Stimulated activated naive CD4-positive, alpha-beta T cell treated with Interleukin-2 at 50 U/mL for 16 hours (primary cell): ENCODE measurements at regions not wholly inside any gene's neighbourhood (a gene's known extent, or its start where the extent isn't known, plus 50 kb on each side); places are given as distances from the start of the nearest gene placed in this dataset.

ENCODE experiments used
- DNase-seq: peaks from one replicate; lab custom pipeline; 2025; lab: John Stamatoyannopoulos, UW

DNA sequence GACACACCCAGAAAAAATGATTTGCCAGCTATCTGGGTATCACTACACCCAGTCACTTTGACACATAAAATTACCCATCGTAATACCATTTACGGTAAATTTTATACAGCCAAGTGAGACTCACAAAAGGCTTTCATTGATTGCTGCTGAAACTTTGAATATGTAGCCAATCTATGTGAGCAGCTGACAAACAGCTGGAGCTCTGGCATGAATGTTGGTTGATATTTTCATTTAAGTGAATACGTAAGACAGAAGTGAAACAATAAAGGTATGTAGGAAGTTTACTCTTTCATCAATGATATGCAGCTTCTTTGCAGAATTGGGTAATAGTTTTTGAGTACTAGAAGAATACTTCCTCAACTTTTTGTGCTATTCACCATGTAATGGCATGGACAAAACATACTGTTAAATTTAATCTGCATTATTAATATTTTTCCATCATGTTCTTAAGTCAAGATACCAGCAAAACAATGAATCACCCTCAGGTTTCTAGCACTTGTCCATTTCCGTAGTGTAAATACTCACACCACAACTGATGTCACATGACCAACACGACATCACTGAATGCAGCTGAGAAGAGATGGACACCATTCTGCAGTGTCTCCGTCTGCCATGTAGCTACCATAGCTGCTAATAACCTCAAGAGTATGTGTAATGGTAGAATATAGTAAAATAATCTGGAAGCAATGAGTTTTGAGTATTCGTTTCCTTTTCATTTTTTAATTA, 205.9 kb upstream of the HES1 start:
- DNase-seq: no peak

GRCh38 chr3:193932136-193932535, 203.8 kb upstream of the HES1 start:
- DNase-seq: no peak

DNA sequence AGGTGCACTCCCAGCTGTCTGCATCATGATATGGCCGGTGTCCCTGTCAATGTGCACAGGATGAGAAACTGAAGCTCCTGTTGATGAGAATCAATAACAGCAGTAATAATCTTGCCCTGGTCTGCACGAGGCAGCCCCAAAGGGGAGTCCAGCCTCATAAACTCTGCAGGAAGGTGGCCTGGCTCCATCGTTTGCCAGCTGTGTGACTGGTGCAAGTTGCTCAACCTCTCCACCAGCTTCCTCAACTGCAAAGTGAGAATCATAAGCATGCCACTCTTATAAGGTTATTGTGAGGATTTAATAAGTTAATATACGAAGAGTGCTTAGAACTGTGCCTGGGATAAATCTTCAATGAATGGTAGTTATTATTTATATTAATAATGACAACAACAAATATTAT, 203.4 kb upstream of the HES1 start:
- DNase-seq: no peak

GRCh38 chr3:193933451-193933850, 202.5 kb upstream of the HES1 start:
- no peak for DNase-seq

DNA sequence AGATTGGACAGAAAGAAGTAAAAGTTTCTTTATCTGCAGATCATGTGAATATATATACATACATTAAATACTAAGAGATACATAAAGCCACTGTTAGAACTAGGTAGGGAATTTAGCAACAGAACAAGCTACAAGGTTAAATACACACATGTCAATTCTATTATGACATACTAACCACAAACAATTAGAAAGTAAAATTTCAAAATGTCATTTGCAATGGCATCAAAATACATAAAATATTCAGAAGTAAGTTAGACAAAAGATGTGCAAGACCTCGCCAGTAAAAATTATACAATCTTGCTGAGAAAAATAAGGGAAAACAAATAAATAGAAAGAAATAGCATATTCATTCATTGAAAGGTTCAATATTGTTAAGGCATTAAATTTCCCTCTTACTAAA, 200.0 kb upstream of the HES1 start:
- DNase-seq: no peak

- DNase-seq: no peak
These were observed 197.3 kb upstream of the HES1 start for GRCh38 chr3:193938613-193939012.

DNA sequence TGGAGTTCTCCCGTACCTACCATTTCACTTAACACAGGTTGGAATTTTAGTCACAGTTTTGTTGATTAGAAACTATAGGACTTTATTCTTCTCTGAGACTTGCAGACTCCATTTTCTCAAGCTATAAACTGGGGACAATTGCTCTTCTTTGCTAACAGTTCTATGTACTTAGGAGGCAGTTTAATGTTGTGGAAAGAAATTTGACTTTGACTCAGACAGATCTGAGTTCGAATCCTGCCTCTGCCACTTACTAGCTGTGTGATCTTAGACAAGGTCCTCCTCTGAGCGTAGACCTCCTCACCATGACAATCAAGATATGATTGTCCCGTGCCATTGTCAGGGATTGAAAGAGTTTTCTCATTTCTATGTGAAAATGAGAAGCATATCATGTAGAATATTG, 196.4 kb upstream of the HES1 start:
- DNase-seq: no peak

DNA sequence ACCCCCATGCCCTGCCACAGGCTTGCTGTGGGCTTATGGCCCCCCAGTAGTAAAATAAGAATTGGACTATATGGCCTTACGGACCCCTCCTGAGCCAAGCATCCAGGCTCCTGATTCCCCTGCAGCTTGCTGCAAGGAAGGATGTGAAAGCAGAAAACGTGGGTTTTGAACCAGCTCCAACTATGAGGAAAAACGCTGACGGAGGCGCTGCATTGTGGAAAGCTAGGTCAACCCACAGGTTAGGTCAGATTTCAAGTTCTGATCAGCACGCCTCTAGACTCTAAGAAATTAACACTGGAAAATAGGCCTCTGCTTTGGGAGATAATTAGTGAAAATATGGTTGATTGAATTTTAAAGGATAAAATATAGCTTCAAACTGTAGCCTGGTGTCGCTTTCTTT, 195.4 kb upstream of the HES1 start:
- DNase-seq: no peak

GRCh38 chr3:193941486-193941885, 194.5 kb upstream of the HES1 start:
- DNase-seq: no peak

DNA sequence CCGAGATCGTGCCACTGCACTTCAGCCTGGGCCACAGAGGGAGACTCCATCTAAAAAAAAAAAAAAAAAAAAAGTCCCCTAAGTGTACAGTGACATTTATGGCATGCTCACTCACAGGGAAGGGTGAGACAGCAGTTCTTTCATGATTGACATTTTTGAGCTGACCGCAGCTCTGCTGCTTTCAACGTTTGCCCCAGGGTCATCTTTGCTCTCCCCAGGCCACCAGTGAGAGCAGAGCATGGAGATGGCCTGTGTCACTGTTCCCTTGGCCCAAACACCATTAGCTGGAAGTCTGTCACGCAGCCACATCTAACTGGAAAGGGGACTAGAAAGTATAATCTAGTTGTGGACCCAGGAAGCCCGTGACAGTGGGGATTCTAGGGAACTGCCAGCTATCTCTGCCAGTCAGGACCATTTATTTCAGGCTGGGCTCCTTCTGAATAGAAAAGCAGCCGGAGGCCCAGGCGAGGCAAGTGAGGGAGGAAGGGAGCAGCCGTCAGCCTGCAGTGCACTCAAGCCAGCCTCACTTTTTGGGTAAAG, 193.4 kb upstream of the HES1 start:
- no peak for DNase-seq

GRCh38 chr3:193943200-193943599, 192.7 kb upstream of the HES1 start:
- DNase-seq: no peak

DNA sequence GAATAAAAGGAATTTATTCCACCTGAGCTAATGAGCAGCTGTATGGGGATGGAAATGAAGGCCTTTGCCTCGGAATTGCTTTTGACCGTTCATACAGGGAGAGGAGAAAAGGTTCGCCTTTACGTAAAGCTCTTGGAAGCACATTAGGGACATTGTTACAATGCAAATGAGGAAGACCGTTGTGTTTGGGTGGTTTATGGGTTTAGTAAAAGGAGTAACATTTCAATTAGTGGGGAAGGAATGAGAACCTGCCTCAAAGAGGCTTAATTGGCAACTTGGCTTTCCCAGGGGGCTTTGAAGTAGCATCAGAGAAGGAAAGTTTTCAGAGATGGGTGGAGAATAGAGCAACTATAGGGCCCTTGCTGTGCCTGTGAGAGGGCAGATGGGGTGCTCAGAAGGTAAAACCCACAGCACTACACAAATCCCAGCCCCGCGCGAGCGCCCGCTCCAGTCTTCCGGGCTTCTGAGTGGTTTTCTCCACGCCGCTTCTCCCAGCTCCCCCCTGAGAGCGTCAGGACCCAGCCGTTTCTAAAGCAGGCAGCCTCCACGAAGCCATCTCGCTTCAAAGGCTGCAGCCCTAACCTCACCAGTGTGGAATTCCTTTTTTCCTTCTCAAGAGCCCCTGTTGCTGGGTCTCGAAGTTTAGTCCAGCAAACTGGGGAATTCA, 192.0 kb upstream of the HES1 start:
- no peak for DNase-seq

GRCh38 chr3:193944518-193944884, 191.4 kb upstream of the HES1 start:
- no peak for DNase-seq

DNA sequence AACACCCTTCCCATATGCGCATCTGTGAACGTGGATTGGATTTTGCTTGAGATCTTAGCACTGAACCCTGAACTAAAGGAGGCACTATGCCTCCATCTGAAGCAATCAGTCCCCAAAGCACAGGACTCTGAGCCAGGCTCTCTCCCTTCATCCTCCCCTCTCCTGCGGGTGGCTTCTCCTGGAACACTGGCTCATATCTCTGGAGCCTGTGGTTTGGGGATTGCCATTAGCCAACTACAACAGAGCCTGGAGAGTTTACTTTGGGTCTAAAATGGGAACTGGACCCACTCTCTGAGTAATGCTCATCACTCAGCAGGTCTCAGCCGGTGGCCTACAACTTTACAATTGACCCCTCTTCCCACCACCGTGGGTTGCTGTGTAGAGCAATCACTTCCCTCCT, 190.8 kb upstream of the HES1 start:
- no peak for DNase-seq

DNA sequence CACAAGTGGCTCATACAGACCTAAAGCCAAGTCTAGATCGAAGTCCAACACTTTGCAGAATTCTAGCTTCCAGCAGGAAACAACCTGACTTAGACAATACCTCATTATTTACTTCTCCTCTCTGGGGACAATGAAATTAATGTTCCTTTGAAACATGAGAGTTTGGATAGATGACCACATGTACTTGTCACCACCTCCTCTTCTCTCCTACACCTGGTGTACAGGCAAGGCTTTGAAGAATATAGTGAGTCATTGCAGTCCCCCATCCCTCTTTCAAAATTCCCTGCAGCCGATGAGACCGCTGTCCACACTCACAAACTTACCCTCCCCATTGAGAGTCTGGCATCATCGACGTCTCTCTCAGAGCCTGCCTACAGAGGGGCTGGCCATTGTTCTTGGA, 189.0 kb upstream of the HES1 start:
- DNase-seq: no peak

DNA sequence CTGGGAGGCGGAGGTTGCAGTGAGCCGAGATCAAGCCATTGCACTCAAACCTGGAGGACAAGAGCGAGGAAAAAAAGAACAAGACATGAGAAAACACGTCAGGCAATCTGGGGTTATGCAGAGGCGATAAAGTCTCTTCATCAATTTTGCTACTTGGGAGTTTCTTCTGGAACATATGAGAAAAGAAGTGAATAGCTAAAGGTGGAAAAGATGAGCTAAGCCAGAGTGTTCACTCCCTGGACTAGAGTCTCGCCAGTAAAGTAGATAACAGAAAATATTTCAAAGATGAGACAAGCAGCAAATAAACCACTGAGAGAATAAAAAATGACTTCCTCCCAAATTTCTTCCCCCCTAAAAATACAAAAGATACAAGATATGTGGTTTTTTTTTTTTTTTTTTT, 188.4 kb upstream of the HES1 start:
- no peak for DNase-seq

DNA sequence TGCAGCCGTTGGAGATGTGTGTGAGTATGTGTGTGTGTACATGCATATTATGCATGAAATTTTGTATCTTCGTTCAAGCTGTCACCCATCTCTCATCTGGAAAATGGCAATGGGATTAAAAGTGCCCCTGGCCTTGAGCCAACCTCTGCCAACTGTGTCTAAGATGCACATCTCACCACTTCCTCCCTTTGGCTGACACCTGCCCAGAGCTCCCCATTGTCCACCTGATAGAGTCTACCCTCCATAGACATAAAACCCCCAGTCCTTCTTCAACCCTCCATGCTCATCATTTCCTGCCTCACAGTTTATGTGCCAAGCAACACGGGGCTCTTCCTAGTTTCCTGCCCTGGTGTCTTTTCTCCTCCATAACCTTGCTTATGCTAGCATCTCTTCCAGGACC, 187.5 kb upstream of the HES1 start:
- no peak for DNase-seq

DNA sequence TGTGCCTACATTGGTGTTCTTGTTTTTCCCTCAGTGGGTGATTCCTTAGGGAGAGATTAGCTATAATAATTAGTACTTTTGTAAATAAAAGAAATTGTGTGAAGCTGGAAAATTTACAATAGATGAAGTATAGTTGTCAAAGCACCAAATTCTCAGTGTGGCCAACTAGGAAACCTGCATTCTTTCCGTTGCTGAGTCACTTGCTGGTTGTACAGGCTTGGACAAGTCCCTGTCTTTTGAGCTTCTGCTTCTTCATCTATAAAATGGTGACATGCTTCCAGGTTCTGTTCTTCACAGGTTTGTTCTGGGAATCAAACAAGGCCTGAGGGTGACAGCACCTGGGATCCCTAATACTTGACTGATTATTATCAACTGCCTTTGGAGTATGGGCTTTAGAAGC, 184.1 kb upstream of the HES1 start:
- no peak for DNase-seq

GRCh38 chr3:193954752-193955151, 181.2 kb upstream of the HES1 start:
- DNase-seq: no peak

- no peak for DNase-seq
These were observed 180.2 kb upstream of the HES1 start for GRCh38 chr3:193955719-193956118.

GRCh38 chr3:193959861-193960260, 176.1 kb upstream of the HES1 start:
- no peak for DNase-seq

DNA sequence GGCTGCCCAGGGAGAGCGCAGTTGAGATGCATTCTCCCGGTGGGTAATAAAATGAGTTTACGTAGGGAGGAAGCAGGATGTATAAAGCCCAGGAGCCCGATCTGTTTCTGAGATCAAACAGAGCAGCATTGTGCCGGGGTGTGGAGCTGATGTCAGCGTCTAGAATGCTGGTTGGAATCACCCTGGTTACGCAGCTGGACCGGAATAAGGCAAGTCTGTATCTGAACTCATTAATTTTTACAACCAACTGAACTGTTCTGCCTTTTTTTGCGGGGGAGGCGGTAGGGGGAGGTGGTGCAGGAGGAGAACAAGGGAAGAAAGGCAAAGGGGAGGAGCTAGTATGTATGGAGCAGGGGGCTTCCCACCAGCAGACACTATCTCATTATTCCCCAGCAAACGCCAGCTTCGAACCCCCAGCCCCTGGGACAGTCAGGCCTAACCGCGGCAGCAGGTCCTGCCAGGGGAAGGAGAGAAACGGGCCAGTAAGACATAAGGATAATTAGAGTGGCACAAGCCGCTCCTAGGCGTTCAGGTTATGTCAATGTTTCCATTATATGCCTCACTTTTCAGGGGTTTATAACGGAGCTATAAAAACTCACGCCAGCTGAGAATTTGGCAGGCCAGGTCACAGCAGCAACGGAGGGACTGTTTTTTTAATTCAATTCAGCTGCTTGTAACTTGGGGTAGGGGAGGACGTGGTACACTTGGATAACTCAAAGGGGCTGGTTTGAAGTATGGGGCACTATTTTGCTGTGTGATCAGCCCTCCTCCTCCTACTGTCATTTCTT, 175.3 kb upstream of the HES1 start:
- DNase-seq: no peak
